HG03521 (cell line): ENCODE measurements at regions not wholly inside any gene's neighbourhood (a gene's known extent, or its start where the extent isn't known, plus 50 kb on each side); places are given as distances from the start of the nearest gene placed in this dataset.
"Not testable (repeated sequence)": the region's sequence is repeated elsewhere in the genome, so short reads cannot be mapped to it uniquely, and the experiment has no call there.

Experiments
- ATAC-seq: cut with Tn5 transposase; IDR thresholded peaks from one replicate; pipeline ENCODE4 v1.9.1; 2021; ENCODE audit warnings: mild to moderate bottlenecking, moderate library complexity; ENCODE audit not compliant: unreplicated experiment

DNA sequence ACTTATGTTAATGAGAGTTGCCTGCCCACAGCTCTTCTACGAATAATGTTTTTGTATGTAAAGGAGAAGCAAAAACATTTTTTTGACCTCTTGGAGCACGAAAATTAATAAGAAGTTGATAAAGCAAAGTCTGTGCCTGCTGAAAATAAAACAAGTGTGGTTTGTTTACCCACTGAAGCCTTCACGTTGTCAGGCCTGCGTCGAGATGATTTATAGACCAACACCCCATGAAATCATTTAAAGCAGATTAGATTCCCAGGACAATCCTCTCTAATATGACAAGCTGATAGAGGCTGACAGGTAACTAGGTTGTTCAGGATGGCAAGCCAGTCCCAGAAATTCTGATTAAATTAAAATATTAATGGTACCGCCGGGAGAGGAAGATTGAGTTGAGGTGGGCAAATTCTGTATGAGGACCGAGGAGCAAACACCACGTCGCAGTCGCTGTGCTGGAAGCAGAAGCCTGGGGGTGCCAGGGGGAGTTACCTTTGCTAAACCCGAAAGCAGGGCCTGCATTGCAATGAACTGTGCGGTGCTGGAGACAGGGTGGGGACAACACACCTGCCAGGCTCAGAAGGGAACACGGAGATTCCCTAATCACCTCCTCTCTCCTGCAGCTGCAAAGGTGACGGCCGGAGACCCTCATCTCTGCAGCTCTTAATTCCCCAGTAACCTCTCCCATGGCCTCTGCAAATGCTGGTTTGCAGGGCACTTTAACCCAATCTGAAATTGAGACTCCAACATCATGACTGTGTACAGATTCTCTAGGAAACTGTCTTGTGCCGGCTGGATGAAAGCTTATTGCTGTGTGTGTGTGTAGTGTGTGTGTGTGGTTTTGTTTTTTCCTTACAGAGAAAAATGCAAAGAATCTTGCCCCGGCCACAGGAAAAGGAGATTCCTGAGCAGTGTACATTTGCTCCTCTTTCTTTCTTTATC, 2805.9 kb downstream of the RPIA start:
- ATAC-seq, result not testable (repeated sequence)

DNA sequence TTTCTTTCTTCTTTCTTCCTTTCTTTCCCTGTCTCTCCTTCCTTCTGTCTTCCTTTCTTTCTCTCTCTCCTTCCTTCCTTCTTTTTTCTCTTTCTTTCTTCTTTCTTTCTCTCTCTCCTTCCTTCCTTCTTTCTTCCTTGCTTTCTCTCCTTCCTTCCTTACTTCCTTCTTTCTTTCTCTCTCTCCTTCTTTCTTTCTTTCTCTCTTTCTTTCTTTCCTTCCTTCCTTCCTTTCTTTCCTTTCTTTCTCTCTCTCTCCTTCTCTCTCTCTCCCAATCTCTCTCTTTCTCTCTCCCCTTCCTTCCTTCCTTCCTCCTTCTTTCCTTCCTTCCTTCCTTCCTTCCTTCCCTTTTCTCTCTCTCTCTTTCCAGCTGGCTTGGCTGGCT, 2806.6 kb downstream of the RPIA start:
- not testable (repeated sequence) for ATAC-seq

DNA sequence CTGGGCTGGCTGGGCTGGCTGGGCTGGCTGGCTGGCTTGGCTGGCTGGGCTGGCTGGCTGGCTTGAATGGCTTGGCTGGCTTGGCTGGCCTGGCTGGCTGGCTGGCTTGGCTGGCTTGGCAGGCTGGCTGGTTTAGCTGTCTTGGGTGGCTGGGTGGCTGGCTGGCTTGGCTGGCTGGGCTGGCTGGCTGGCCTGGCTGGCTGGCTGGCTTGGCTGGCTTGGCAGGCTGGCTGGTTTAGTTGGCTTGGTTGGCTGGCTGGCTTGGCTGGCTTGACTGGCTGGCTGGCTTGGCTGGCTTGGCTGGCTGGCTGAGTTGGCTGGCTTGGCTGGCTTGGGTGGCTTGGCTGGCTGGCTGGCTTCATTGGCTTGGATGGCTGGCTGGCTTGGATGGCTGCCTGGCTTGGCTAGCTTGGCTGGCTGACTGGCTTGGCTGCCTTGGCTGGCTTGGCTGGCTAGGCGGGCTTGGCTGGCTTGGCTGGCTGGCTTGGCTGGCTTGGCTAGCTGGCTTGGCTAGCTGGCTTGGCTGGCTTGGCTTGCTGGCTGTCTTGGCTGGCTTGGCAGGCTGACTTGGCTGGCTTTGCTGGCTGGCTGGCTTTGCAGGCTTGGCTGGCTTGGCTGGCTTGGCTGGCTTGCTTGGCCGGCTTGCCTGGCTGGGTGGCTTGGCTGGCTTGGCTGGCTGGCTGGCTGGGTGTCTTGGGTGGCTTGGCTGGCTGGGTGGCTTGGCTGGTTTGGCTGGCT, 2807.2 kb downstream of the RPIA start:
- ATAC-seq, result not testable (repeated sequence)

DNA sequence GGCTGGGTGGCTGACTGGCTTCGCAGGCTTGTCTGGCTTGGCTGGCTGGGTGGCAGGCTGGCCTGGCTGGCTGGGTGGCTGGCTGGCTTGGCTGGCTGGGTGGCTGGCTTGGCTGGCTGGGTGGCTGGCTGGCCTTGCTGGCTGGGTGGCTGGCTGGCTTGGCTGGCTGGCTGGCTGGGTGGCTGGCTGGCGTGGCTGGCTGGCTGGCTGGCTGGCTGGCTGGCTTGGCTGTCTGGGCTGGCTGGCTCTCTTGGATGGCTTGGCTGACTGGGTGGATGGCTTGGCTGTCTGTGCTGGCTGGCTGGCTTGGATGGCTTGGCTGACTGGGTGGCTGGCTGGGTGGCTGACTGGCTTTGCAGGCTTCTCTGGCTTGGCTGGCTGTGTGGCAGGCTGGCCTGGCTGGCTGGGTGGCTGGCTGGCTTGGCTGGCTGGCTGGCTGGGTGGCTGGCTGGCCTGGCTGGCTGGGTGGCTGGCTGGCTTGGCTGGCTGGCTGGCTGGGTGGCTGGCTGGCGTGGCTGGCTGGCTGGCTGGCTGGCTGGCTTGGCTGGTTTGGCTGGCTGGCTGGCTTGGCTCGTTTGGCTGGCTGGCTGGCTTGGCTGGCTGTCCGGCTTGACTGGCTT, 2808.1 kb downstream of the RPIA start:
- not testable (repeated sequence) for ATAC-seq

DNA sequence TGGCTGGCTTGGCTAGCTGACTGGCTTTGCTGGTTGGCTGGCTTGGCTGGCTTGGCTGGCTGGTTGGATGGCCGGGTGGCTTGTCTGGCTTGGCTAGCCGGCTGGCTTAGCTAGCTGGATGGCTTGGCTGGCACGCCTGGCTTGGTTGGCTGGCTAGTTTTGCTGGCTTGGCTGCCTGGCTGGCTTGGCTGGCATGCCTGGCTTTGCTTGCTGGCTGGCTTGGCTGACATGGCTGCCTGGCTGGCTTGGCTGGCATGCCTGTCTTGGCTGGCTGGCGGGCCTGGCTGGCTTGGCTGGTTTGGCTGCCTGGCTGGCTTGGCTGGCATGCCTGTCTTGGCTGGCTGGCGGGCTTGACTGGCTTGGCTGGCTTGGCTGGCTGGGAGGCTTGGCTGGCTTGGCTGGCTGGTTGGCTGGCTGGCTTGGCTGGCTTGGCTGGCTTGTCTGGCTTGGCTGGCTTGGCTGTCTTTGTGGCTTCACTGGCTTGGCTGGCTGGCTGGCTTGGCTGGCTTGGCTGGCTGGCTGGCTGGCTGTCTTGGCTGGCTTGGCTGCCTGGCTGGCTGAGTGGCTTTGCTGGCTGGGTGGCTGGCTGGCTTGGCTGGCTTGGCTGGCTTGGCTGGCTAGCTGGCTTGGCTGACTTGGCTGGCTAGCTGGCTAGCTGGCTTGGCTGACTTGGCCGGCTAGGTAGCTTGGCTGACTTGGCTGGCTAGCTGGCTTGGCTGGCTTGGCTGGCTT, 2808.9 kb downstream of the RPIA start:
- ATAC-seq, result not testable (repeated sequence)

DNA sequence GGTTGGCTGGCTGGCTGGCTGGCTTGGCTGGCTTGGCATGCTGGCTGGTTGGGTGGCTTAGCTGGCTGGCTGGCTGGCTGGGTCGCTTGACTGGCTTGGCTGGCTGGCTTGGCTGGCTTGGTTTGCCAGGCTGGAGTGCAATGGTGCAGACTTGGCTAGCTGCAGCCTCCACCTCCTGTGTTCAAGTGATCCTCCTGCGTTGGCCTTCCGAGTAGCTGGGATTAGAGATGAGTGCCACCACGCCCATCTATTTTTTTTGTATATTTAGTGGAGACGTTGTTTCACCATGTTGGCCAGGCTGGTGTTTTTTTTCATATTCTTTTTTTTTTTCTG, 2809.5 kb downstream of the RPIA start:
- not testable (repeated sequence) for ATAC-seq

DNA sequence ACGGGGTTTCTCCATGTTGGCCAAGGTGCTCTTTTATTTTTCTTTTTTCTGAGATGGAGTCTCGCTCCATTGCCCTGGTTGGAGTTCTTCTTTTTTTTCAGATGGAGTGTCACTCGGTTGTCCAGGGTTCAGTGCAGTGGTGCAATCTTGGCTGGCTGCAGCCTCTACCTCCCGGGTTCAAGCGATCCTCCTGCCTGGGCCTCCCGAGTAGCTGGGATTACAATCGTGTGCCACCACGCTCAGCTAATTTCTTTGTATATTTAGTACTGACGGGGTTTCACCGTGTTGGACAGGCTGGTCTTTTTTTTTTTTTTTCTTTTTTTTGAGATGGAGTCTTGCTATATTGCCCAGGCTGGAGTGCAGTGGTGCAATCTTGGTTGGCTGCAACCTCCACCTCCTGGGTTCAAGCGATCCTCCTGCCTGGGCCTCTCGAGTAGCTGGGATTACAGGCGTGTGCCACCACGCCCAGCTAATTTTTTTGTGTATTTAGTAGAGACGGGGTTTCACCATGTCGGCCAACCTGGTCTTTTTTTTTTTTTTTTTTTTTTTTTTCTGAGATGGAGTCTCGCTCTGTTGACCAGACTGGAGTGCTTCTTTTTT, 2810.1 kb downstream of the RPIA start:
- ATAC-seq, result not testable (repeated sequence)

DNA sequence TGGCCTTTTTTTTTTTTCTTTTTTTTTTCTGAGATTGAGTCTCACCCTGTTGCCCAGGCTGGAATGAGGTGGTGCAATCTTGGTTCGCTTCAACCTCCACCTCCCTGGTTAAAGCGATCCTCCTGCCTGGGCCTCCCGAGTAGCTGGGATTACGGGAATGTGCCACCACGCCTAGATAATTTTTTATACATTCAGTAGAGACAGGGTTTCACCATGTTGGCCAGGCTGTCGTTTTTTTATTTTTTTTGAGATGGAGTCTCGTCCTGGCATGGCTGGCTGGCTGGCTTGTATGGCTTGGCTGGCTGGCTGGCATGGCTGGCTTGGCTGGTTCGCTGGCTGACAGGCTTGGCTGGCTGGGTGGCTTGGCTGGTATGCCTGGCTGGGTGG, 2812.1 kb downstream of the RPIA start:
- ATAC-seq, result not testable (repeated sequence)

DNA sequence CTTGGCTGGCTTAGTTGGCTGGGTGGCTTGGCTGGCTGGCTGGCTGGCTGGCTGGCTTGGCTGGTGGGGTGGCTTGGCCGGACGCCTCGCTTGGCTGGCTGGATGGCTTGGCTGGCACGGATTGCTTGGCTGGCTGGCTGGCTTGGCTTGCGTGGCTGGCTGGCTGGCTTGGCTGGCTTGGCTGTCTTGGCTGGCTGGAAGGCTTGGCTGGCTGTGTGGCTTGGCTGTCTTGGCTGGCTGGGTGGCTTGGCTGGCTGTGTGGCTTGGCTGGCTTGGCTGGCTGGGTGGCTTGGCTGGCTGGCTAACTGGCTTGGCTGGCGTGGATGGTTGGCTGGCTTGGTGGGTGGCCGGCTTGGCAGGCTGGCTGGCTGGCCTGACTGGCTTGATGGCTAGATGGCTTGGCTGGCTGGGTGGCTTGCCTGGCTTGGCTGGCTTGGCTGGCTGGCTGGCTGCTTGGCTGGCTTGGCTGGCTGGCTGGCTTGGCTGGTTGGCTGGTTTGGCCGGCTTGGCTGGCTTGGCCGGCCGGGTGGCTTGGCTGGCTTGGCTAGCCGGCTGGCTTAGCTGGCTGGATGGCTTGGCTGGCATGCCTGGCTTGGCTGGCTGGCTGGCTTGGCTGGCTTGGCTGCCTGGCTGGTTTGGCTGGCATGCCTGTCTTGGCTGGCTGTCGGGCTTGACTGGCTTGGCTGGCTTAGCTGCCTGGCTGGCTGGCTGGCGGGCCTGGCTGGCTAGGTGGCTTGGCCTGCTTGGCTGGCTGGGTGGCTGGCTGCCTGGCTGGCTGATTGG, 2812.7 kb downstream of the RPIA start:
- ATAC-seq, result not testable (repeated sequence)

DNA sequence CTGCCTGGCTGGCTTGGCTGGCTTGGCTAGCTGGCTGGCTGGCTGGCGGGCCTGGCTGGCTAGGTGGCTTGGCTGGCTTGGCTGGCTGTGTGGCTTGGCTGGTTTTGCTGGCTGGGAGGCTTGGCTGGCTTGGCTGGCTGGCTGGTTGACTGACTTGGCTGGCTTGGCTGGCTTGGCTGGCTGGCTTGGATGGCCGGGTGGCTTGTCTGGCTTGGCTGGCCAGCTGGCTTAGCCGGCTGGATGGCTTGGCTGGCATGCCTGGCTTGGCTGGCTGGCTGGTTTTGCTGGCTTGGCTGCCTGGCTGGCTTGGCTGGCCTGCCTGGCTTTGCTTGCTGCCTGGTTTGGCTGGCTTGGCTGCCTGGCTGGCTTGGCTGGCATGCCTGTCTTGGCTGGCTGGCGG, 2817.3 kb downstream of the RPIA start:
- not testable (repeated sequence) for ATAC-seq

DNA sequence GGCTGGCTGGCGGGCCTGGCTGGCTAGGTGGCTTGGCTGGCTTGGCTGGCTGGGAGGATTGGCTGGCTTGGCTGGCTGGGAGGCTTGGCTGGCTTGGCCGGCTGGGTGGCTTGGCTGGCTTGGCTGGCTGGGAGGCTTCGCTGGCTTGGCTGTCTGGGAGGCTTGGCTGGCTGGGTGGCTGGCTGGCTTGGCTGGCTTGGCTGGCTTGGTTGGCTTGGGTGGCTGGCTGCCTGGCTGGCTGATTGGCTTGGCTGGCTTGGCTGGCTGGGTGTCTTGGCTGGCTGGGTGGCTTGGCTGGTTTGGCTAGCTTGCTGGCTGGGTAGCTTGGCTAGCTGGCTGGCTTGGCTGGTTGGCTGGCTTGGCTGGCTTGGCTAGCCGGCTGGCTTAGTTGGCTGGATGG, 2817.8 kb downstream of the RPIA start:
- ATAC-seq, result not testable (repeated sequence)

DNA sequence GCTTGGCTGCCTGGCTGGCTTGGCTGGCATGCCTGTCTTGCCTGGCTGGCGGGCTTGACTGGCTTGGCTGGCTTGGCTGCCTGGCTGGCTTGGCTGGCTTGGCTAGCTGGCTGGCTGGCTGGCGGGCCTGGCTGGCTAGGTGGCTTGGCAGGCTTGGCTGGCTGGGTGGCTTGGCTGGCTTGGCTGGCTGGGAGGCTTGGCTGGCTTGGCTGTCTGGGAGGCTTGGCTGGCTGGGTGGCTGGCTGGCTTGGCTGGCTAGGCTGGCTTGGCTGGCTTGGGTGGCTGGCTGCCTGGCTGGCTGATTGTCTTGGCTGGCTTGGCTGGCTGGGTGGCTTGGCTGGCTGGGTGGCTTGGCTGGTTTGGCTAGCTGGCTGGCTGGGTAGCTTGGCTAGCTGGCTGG, 2819.7 kb downstream of the RPIA start:
- not testable (repeated sequence) for ATAC-seq

DNA sequence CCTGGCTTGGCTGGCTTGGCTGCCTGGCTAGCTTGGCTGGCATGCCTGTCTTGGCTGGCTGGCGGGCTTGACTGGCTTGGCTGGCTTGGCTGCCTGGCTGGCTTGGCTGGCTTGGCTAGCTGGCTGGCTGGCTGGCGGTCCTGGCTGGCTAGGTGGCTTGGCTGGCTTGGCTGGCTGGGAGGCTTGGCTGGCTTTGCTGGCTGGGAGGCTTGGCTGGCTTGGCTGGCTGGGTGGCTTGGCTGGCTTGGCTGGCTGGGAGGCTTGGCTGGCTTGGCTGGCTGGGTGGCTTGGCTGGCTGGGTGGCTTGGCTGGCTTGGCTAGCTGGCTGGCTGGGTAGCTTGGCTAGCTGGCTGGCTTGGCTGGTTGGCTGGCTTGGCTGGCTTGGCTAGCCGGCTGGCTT, 2824.5 kb downstream of the RPIA start:
- not testable (repeated sequence) for ATAC-seq

DNA sequence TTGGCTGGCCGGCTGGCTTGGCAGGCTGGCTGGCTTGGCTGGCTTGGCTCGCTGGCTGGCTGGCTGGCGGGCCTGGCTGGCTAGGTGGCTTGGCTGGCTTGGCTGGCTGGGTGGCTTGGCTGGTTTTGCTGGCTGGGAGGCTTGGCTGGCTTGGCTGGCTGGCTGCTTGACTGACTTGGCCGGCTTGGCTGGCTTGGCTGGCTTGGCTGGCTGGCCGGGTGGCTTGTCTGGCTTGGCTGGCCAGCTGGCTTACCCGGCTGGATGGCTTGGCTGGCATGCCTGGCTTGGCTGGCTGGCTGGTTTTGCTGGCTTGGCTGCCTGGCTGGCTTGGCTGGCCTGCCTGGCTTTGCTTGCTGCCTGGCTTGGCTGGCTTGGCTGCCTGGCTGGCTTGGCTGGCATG, 2825.2 kb downstream of the RPIA start:
- ATAC-seq, result not testable (repeated sequence)

DNA sequence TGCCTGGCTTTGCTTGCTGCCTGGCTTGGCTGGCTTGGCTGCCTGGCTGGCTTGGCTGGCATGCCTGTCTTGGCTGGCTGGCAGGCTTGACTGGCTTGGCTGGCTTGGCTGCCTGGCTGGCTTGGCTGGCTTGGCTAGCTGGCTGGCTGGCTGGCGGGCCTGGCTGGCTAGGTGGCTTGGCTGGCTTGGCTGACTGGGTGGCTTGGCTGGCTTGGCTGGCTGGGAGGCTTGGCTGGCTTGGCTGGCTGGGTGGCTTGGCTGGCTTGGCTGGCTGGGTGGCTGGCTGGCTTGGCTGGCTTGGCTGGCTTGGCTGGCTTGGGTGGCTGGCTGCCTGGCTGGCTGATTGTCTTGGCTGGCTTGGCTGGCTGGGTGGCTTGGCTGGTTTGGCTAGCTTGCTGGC, 2826.4 kb downstream of the RPIA start:
- not testable (repeated sequence) for ATAC-seq

DNA sequence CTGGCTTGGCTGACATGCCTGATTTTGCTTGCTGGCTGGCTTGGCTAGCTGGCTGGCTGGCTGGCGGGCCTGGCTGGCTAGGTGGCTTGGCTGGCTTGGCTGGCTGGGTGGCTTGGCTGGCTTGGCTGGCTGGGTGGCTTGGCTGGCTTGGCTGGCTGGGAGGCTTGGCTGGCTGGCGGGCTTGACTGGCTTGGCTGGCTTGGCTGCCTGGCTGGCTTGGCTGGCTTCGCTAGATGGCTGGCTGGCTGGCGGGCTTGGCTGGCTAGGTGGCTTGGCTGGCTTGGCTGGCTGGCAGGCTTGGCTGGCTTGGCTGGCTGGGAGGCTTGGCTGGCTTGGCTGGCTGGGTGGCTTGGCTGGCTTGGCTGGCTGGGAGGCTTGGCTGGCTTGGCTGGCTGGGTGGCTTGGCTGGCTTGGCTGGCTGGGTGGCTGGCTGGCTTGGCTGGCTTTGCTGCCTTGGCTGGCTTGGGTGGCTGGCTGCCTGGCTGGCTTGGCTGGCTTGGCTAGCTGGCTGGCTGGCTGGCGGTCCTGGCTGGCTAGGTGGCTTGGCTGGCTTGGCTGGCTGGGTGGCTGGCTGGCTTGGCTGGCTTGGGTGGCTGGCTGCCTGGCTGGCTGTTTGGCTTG, 2827.0 kb downstream of the RPIA start:
- ATAC-seq, result not testable (repeated sequence)

DNA sequence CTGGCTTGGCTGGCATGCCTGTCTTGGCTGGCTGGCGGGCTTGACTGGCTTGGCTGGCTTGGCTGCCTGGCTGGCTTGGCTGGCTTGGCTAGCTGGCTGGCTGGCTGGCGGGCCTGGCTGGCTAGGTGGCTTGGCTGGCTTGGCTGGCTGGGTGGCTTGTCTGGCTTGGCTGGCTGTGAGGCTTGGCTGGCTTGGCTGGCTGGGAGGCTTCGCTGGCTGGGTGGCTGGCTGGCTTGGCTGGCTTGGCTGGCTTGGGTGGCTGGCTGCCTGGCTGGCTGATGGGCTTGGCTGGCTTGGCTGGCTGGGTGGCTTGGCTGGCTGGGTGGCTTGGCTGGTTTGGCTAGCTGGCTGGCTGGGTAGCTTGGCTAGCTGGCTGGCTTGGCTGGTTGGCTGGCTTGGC, 2827.9 kb downstream of the RPIA start:
- ATAC-seq, result not testable (repeated sequence)

DNA sequence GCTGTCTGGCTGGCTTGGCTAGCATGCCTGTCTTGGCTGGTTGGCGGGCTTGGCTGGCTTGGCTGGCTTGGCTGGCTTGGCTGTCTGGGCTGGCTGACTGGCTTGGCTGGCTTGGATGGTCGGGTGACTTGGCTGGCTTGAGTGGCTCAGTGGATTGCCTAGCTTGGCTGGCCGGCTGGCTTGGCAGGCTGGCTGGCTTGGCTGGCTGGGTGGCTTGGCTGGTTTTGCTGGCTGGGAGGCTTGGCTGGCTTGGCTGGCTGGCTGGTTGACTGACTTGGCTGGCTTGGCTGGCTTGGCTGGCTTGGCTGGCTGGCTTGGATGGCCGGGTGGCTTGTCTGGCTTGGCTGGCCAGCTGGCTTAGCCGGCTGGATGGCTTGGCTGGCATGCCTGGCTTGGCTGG, 2828.4 kb downstream of the RPIA start:
- ATAC-seq, result not testable (repeated sequence)

DNA sequence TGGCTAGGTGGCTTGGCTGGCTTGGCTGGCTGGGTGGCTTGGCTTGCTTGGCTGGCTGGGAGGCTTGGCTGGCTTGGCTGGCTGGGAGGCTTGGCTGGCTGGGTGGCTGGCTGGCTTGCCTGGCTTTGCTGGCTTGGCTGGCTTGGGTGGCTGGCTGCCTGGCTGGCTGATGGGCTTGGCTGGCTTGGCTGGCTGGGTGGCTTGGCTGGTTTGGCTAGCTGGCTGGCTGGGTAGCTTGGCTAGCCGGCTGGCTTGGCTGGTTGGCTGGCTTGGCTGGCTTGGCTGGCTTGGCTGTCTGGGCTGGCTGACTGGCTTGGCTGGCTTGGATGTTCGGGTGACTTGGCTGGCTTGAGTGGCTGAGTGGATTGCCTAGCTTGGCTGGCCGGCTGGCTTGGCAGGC, 2829.1 kb downstream of the RPIA start:
- not testable (repeated sequence) for ATAC-seq
